H1 (cell line): ENCODE measurements at regions not wholly inside any gene's neighbourhood (a gene's known extent, or its start where the extent isn't known, plus 50 kb on each side); places are given as distances from the start of the nearest gene placed in this dataset.

Experiments used
- EP300 ChIP-seq, 2 experiments: IDR thresholded peaks; 1 replicate in 1 of 2; 2 replicates in 1 of 2; pipeline ENCODE4 v1.6.1; 2011 to 2012; ENCODE audit warnings: low read depth in 2 of 2, low read length in 2 of 2, mild to moderate bottlenecking in 2 of 2, borderline replicate concordance in 1 of 2, inconsistent platforms in 1 of 2, moderate library complexity in 1 of 2
- PHF8 ChIP-seq: fragments of 200-600 bp; sonication (generic); conservative IDR thresholded peaks from 2 replicates; pipeline ENCODE4 v1.7.1; 2012; ENCODE audit warnings: low read depth, mild to moderate bottlenecking, inconsistent platforms, low read length, moderate library complexity
- POU5F1 ChIP-seq: IDR thresholded peaks from 2 replicates; pipeline ENCODE4 v1.6.1; 2011; ENCODE audit warnings: low read depth, mild to moderate bottlenecking, low read length, moderate library complexity

GRCh38 chr10:128221117-128221516 is 94.9 kb upstream of the MKI67 start (continued):
- no peak for TF ChIP-seq EP300 (IDR thresholded peaks at IDR 0.05; ENCODE audit: borderline replicate concordance in 1 of 2, low read depth in 2 of 2, low read length in 2 of 2)
- TF ChIP-seq POU5F1 = no peak
- no peak for TF ChIP-seq PHF8
